Right atrium auricular region (tissue), 2 donors: ENCODE measurements at regions not wholly inside any gene's neighbourhood (a gene's known extent, or its start where the extent isn't known, plus 50 kb on each side); places are given as distances from the start of the nearest gene placed in this dataset.

ENCODE experiments used
- DNase-seq: peaks from one replicate; pipeline ENCODE4 v3.0.0-alpha.2; 2019; ENCODE audit warnings: low spot score
- H3K27ac ChIP-seq, 2 donors: fragments of 200-600 bp; sonication (generic); 1 replicate in 1 of 2; 2 replicates in 1 of 2; pipeline ENCODE4 v1.5.1; 2016 to 2019
- H3K27me3 ChIP-seq, 2 donors: fragments of 200-600 bp; sonication (generic); one replicate each; pipeline versions ENCODE4 v1.5.1 to v1.6.0; 2017 to 2019
- H3K36me3 ChIP-seq: fragments of 200-600 bp; sonication (generic); one replicate; pipeline ENCODE4 v1.5.1; 2016
- H3K4me1 ChIP-seq, 2 donors: fragments of 200-600 bp; sonication (generic); one replicate each; pipeline versions ENCODE4 v1.5.1 to v1.6.0; 2017 to 2019
- H3K4me3 ChIP-seq, 2 donors: fragments of 200-600 bp; sonication (generic); 1 replicate in 1 of 2; 2 replicates in 1 of 2; pipeline ENCODE4 v1.5.1; 2017 to 2019; ENCODE audit warnings: mild to moderate bottlenecking in 1 of 2, moderate library complexity in 1 of 2
- H3K9me3 ChIP-seq, 2 donors: fragments of 200-600 bp; sonication (generic); one replicate each; pipeline ENCODE4 v1.5.1; 2019
- CTCF ChIP-seq, 2 donors: fragments of 200-600 bp; sonication (generic); IDR thresholded peaks; one replicate each; pipeline ENCODE4 v1.5.1; 2019; ENCODE audit warnings: antibody characterized with exemption in 2 of 2

- Histone ChIP-seq H3K4me1 (no peaks in the 10 kb centered on the region), H3K4me3 (no peak overlapping the region), H3K27ac (no peak overlapping the region), H3K36me3 (no peaks in the 10 kb centered on the region), H3K9me3 (no peaks in the 10 kb centered on the region), H3K27me3 (no peaks in the 10 kb centered on the region)
- no peak for TF ChIP-seq CTCF (IDR thresholded peaks at IDR 0.05)
- DNase-seq, result no peak
Observed at GRCh38 chr7:18276380-18276779, 219.2 kb upstream of the HDAC9 start.

- no peak for TF ChIP-seq CTCF (IDR thresholded peaks at IDR 0.05)
- Histone ChIP-seq H3K27me3 (no peaks in the 10 kb centered on the region), H3K4me3 (no peak overlapping the region), H3K4me1 (no peaks in the 10 kb centered on the region), H3K27ac (no peak overlapping the region), H3K9me3 (no peaks in the 10 kb centered on the region), H3K36me3 (no peaks in the 10 kb centered on the region)
- DNase-seq, result no peak
Observed at GRCh38 chr7:18278316-18278715, 217.2 kb upstream of the HDAC9 start.

- no peak for DNase-seq
- Histone ChIP-seq H3K4me1 (no peaks in the 10 kb centered on the region), H3K9me3 (no peaks in the 10 kb centered on the region), H3K27me3 (no peaks in the 10 kb centered on the region), H3K27ac (no peak overlapping the region), H3K36me3 (no peaks in the 10 kb centered on the region), H3K4me3 (no peak overlapping the region)
- no peak for TF ChIP-seq CTCF (IDR thresholded peaks at IDR 0.05)
Observed at GRCh38 chr7:18283045-18283444, 212.5 kb upstream of the HDAC9 start.

- Histone ChIP-seq H3K36me3 (no peaks in the 10 kb centered on the region), H3K27ac (no peak overlapping the region), H3K4me3 (no peak overlapping the region), H3K9me3 (no peaks in the 10 kb centered on the region), H3K4me1 (peaks cover 0 to 8% of the 10 kb centered on the region in 2 donors), H3K27me3 (no peaks in the 10 kb centered on the region)
- no peak for TF ChIP-seq CTCF (IDR thresholded peaks at IDR 0.05)
- DNase-seq, result no peak
Observed at GRCh38 chr7:18287482-18287881, 208.1 kb upstream of the HDAC9 start.

- H3K4me3 ChIP-seq, result no peak overlapping the region
- H3K4me1 ChIP-seq, result peaks cover 0 to 8% of the 10 kb centered on the region in 2 donors
- H3K36me3 ChIP-seq, result no peaks in the 10 kb centered on the region
- H3K9me3 ChIP-seq, result no peaks in the 10 kb centered on the region
- no peak for DNase-seq
- H3K27me3 ChIP-seq, result no peaks in the 10 kb centered on the region
- TF ChIP-seq CTCF (IDR thresholded peaks at IDR 0.05), result no peak
- H3K27ac ChIP-seq, result no peak overlapping the region
Observed at GRCh38 chr7:18288322-18289037, 207.1 kb upstream of the HDAC9 start.

GRCh38 chr7:18289788-18290187, 205.8 kb upstream of the HDAC9 start:
- Histone ChIP-seq H3K9me3 (no peaks in the 10 kb centered on the region), H3K27me3 (no peaks in the 10 kb centered on the region), H3K4me3 (peak overlapping the region; percentile 19 to 22), H3K36me3 (no peaks in the 10 kb centered on the region), H3K27ac (no peak overlapping the region), H3K4me1 (peaks cover 0 to 8% of the 10 kb centered on the region in 2 donors)
- no peak for TF ChIP-seq CTCF (IDR thresholded peaks at IDR 0.05)
- no peak for DNase-seq
